RWPE2 (cell line): ENCODE measurements at regions not wholly inside any gene's neighbourhood (a gene's known extent, or its start where the extent isn't known, plus 50 kb on each side); places are given as distances from the start of the nearest gene placed in this dataset.
"Not testable (repeated sequence)": the region's sequence is repeated elsewhere in the genome, so short reads cannot be mapped to it uniquely, and the experiment has no call there.

Source experiments
- ATAC-seq: fragments of 200-7000 bp; cut with Tn5 transposase; 3 replicates; pipeline ENCODE4 v1.9.1; 2021; ENCODE audit warnings: low read depth
- DNase-seq: peaks from one replicate; pipeline ENCODE4 v3.0.0-alpha.2; 2020; ENCODE audit warnings: low spot score
- H3K27ac ChIP-seq: fragments of 450-650 bp; 2 replicates; pipeline ENCODE4 v1.5.1; 2017; ENCODE audit warnings: mild to moderate bottlenecking; ENCODE audit not compliant: poor library complexity, severe bottlenecking
- H3K27me3 ChIP-seq: fragments of 250-450 bp; sonication (Bioruptor Pico); 2 replicates; pipeline ENCODE4 v1.5.1; 2021; ENCODE audit warnings: mild to moderate bottlenecking, moderate library complexity; ENCODE audit not compliant: insufficient read depth, poor library complexity, severe bottlenecking
- H3K36me3 ChIP-seq: fragments of 250-450 bp; sonication (Bioruptor Pico); 2 replicates; pipeline ENCODE4 v1.5.1; 2020; ENCODE audit warnings: low read depth, mild to moderate bottlenecking, moderate library complexity
- H3K4me1 ChIP-seq: fragments of 250-450 bp; sonication (Bioruptor Pico); 2 replicates; pipeline ENCODE4 v1.5.1; 2021; ENCODE audit warnings: mild to moderate bottlenecking, moderate library complexity; ENCODE audit not compliant: insufficient read depth, poor library complexity, severe bottlenecking
- H3K4me3 ChIP-seq: fragments of 250-450 bp; sonication (Bioruptor Pico); 2 replicates; pipeline ENCODE4 v1.5.1; 2021; ENCODE audit warnings: mild to moderate bottlenecking, moderate library complexity; ENCODE audit not compliant: severe bottlenecking
- H3K9me3 ChIP-seq: fragments of 250-450 bp; sonication (Bioruptor Pico); 2 replicates; pipeline ENCODE4 v1.5.1; 2021; ENCODE audit warnings: mild to moderate bottlenecking, moderate library complexity; ENCODE audit not compliant: severe bottlenecking
- TF ChIP-seq, protein P1 (sequence below): fragments of 450-650 bp; IDR thresholded peaks from one replicate; pipeline ENCODE4 v1.5.1; 2017; ENCODE audit warnings: mild to moderate bottlenecking, moderate library complexity; ENCODE audit not compliant: poor library complexity, severe bottlenecking

- Histone ChIP-seq H3K4me3 (no peak overlapping the region), H3K9me3 (no peaks in the 10 kb centered on the region), H3K4me1 (no peaks in the 10 kb centered on the region), H3K27ac (no peak overlapping the region), H3K27me3 (no peaks in the 10 kb centered on the region), H3K36me3 (no peaks in the 10 kb centered on the region)
- no peak for DNase-seq
- TF ChIP-seq, protein P1, sequence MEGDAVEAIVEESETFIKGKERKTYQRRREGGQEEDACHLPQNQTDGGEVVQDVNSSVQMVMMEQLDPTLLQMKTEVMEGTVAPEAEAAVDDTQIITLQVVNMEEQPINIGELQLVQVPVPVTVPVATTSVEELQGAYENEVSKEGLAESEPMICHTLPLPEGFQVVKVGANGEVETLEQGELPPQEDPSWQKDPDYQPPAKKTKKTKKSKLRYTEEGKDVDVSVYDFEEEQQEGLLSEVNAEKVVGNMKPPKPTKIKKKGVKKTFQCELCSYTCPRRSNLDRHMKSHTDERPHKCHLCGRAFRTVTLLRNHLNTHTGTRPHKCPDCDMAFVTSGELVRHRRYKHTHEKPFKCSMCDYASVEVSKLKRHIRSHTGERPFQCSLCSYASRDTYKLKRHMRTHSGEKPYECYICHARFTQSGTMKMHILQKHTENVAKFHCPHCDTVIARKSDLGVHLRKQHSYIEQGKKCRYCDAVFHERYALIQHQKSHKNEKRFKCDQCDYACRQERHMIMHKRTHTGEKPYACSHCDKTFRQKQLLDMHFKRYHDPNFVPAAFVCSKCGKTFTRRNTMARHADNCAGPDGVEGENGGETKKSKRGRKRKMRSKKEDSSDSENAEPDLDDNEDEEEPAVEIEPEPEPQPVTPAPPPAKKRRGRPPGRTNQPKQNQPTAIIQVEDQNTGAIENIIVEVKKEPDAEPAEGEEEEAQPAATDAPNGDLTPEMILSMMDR: no peak
- ATAC-seq: no peak
Measured at GRCh38 chr17:5986644-5987043, 83.5 kb upstream of the WSCD1 start.

- Histone ChIP-seq H3K36me3 (no peaks in the 10 kb centered on the region), H3K27ac (no peak overlapping the region), H3K4me3 (no peak overlapping the region), H3K4me1 (peaks cover 7% of the 10 kb centered on the region), H3K9me3 (no peaks in the 10 kb centered on the region), H3K27me3 (peaks cover 10% of the 10 kb centered on the region)
- ATAC-seq (no peak), DNase-seq (no peak)
- TF ChIP-seq, protein P1: no peak
Measured at GRCh38 chr17:6000426-6000825, 69.8 kb upstream of the WSCD1 start.

DNA sequence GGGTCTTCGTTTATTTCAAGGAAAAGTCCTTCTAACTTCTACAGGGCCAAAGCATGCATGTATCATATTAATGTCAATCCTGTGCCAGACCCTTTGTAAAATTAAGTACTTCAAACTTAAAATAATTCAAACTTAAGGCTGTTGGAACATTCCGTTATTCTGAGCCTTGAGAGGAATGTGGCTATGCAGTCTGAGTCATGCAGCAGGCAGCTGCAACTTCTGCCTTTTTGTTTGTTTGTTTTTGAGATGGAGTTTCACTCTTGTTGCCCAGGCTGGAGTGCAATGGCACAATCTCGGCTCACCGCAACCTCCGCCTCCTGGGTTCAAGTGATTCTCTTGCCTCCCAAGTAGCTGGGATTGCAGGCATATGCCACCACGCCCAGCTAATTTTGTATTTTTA is 67.0 kb upstream of the WSCD1 start:
- DNase-seq, H3K4me1 ChIP-seq, H3K27me3 ChIP-seq, H3K4me3 ChIP-seq, H3K36me3 ChIP-seq, H3K9me3 ChIP-seq: not testable (repeated sequence)
- ATAC-seq: peak; percentile 58
- H3K27ac ChIP-seq: peak overlapping the region; percentile 31

DNA sequence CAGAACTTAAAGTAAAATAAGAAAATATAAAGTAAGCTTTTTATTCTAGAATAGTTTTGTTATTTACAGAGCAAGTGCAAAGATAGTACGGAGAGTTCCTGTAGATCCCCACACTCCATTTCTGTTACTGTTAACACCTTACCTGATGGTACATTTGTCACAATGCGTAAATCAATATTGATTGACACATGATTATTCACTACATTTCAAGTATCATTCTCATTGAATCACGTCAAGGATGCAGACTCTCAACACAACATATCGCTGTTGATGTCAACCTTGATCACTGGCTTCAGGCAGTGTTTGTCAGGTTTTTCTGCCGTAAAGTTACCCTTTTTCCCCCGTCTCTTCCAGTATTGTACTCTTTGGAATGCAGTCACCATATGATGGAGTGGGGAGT is 64.2 kb upstream of the WSCD1 start:
- Histone ChIP-seq H3K36me3 (no peaks in the 10 kb centered on the region), H3K9me3 (no peaks in the 10 kb centered on the region), H3K27ac (no peak overlapping the region), H3K4me1 (peaks cover 7% of the 10 kb centered on the region), H3K27me3 (no peaks in the 10 kb centered on the region), H3K4me3 (no peak overlapping the region)
- TF ChIP-seq, protein P1: no peak
- ATAC-seq (no peak), DNase-seq (no peak)

- no peaks in the 10 kb centered on the region for H3K4me1 ChIP-seq
- TF ChIP-seq, protein P1: no peak
- no peak overlapping the region for H3K4me3 ChIP-seq
- ATAC-seq (no peak), DNase-seq (no peak)
- no peaks in the 10 kb centered on the region for H3K9me3 ChIP-seq
- no peak overlapping the region for H3K27ac ChIP-seq
- H3K27me3 ChIP-seq: no peaks in the 10 kb centered on the region
- H3K36me3 ChIP-seq: no peaks in the 10 kb centered on the region
Measured at GRCh38 chr17:6011206-6011605, 59.0 kb upstream of the WSCD1 start.
